DMS114 treated with DMSO at 0.1 percent for 48 hours (cell line): ENCODE measurements at regions not wholly inside any gene's neighbourhood (a gene's known extent, or its start where the extent isn't known, plus 50 kb on each side); places are given as distances from the start of the nearest gene placed in this dataset.

Experiments used
- DNase-seq: peaks from one replicate; lab custom pipeline; 2025; ENCODE audit not compliant: unreplicated experiment; lab: John Stamatoyannopoulos, UW

DNA sequence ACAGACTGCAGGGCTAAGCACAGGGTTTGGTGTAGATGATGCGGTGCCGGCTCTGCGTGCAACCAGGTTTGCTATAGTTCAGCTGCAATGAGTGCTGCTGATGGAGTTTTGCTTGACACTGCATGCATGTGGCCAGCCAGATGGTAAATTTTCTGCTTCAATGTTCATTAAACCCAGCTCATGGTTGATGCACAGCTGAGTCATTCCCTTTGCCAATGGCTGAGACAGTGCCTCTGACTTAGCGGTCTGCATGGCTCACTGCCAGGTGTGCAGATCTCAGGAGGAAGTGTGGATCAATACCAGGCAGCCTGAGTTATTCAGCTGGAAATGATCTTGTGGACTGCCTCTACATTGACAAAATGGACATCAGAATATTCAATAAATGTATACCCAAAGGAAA, 172.7 kb upstream of the ZP4 start:
- DNase-seq = no peak

DNA sequence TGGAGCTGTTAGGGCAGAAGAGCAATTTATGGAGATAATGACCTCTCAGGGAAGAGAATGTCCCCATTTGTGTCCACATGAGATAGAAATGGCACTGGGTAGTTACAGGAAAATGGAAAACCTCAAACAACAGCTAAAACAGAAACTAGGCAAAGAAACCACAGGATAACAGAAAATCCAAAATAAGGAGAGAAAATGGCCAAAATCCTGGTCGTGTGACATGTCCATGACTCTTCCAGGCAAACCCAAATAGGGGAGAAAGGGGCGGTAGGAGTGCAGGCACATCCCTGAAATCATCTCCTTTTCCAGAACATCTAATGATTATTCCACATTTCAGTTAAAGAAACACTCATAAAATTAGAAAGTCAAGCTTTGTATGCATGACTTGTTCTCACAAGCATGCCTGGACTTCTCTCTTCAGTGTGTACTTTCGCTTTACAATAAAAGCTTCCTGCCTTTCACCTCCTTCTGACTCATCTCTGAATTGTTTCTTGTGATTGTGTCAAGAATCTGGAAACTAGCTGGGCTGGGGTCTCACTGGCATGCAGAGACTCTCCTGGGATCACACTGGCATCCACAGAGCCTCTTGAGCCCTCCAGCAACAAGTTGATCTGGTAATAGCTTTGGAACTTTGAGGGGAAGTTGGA, 171.4 kb upstream of the ZP4 start:
- DNase-seq = no peak

- DNase-seq = no peak
Measured at GRCh38 chr1:238060061-238060460, 169.3 kb upstream of the ZP4 start.

- no peak for DNase-seq
Measured at GRCh38 chr1:238052496-238053266, 162.0 kb upstream of the ZP4 start.

DNA sequence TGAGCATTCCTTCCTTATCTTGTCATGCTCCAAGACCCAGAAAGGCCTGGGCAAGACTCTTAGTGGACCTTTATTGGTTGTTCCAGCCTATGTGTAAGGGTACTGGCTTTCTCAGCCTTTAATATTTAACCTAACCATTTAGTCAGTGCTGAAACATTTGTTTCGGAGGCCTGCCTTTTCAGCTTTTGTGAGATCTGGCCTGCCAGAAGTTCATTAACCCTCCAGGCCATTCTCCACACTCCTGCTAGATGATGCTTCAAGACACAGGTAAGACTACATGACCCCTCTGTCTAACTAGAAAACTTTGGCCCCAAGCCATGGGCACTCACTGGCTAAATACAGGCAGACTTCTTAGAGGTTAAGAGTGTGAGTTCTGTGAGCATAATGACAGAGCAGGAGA, 138.4 kb upstream of the ZP4 start:
- DNase-seq = no peak

GRCh38 chr1:238027366-238027765, 136.6 kb upstream of the ZP4 start:
- DNase-seq = no peak

GRCh38 chr1:238023137-238023536, 132.4 kb upstream of the ZP4 start:
- DNase-seq = no peak

DNA sequence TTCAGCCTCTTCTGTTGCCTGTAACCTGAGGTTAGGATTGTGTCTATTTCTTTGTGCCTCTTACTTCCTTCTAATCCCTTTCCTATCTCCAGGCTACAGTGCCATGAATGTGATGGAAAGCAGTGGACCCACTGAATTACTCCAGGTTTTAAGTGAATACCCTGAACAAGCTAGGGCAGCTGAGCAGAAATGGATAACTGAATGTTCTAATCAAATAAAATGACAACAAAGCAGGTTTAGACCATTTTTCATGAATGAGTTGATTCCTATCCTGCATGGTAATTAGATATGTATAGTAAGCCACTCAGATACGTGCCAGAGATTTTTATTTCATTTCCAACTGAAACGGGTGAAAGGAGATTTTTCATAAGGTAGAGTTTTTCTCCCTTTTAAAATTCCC, 127.5 kb upstream of the ZP4 start:
- DNase-seq = no peak

DNA sequence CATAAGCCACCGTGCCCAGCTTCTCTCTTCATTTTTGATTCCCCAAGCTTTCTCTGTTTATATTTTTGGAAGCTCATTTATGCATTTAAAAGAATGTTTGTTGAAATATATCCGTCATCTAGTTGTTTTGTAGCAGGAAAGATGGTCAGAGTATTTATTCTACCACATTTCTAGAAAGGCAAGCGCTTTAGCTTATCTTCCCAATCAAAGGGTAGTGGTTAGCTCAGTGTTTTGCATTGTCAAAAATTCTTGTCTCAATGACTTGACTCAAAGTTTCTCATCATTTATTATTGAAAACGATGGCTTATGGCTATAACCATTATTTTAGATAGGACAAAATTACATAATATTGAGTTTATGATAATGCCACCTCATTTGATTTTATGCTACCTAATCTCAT, 116.1 kb upstream of the ZP4 start:
- DNase-seq = no peak

- no peak for DNase-seq
Measured at GRCh38 chr1:238005116-238005515, 114.4 kb upstream of the ZP4 start.

- DNase-seq = no peak
Measured at GRCh38 chr1:238001818-238002217, 111.1 kb upstream of the ZP4 start.

DNA sequence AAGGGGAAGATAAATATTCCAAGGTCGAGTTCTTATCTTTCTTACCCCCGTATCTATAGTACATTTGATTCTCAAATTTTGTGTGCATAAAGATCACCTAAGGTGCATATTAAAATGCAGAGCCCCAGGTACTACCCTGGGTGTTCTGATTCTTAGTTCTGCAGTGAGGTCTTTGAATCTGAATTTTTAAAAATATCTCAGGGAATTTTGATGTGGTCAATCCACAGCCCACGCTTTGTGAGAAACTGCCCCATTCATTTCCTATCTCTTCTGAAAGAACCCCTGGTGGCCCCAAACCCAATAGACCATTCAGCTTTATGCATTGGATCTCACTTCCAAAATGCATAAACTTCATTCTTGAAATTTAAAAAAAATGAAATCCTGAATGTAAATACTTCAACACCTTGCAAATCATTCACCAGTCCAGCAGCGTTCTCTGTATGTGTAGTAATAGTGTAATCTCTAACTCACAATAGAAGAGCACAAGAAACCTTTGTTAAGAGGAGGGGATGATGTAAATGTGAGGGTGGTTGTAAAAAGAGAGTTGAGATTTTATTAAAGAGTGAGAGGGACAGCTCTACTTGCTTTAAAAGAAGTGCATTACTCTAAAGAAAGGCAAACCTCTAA, 108.8 kb upstream of the ZP4 start:
- DNase-seq = no peak

DNA sequence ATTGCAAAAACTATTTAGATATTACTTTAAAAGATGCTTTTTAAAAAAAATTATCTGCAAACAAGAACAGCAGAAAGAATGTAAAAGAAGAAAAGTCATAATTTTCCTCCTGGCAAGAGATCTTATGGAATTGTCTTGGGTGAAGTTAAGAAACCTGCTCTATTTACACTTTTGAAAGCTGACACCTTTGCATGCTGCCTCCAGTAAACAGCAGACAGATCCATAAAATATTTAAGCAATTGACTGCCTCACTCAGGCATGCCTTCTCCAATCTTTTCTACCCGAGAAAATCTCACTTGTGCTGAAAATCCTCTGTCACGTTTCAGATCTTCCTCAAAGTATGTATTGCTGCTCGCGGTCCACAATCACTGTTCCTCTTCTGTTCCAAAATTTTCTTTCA, 107.9 kb upstream of the ZP4 start:
- no peak for DNase-seq

GRCh38 chr1:237983496-237983895, 92.8 kb upstream of the ZP4 start:
- no peak for DNase-seq

- no peak for DNase-seq
Measured at GRCh38 chr1:237981223-237981622, 90.5 kb upstream of the ZP4 start.

DNA sequence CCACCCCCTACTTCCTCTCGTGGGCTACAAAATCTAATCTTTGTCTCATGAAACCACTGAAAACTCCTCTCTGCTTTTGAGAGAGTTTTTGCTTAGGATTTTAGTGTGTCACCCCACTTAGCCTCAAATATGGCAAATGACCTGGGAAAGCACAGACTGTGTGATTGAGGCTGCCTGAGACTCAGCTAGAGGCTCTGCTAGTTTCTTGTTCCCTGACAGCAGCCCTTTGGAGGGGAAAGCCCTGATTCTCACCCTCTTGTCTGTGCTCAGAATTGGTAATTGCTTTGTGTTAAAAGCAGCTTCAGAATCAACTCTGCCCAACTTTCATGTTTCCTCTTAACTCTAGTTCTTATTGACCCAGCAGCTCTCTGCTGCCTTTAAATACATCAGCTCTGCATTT, 85.6 kb upstream of the ZP4 start:
- DNase-seq = no peak

- no peak for DNase-seq
Measured at GRCh38 chr1:237975903-237976302, 85.2 kb upstream of the ZP4 start.

DNA sequence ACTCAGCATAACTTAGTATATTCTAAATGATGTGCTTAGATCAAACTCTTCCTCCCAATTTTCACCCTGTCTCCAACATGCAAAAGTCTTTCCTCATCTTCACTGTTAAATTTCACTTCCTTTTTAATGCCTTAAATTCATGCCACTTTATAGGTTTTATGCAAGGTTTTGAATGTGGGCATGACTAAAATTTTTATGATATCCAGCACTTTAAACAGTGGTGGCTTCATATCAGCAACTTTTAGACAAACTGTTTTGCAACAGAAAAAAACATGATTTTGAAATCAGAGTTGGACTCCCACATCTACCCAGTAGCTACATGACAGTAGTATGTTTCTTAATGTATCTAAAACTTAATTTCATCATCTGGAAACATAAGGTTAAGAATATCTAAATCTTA, 84.7 kb upstream of the ZP4 start:
- no peak for DNase-seq

DNA sequence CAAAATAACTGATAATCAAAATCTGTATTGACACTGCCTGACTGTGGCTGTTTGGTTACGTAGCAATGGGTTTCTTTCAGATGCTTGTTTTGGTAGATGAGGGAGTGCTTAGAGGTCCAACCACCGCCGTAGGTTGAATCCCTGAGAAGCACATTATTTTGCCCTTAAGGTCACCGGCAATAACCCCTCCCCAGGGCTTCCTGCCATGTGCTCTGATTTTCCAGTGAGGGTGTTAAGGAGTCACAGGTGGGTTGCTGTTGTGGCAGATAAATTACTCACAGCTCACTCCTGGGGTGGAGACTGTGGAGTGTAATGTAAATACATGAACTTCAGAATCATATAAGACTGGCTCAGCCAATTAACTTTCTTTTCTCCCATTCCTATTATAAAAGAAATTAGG, 81.5 kb upstream of the ZP4 start:
- DNase-seq = no peak

GRCh38 chr1:237962985-237963384, 72.3 kb upstream of the ZP4 start:
- no peak for DNase-seq

- no peak for DNase-seq
Measured at GRCh38 chr1:237961754-237962153, 71.0 kb upstream of the ZP4 start.

DNA sequence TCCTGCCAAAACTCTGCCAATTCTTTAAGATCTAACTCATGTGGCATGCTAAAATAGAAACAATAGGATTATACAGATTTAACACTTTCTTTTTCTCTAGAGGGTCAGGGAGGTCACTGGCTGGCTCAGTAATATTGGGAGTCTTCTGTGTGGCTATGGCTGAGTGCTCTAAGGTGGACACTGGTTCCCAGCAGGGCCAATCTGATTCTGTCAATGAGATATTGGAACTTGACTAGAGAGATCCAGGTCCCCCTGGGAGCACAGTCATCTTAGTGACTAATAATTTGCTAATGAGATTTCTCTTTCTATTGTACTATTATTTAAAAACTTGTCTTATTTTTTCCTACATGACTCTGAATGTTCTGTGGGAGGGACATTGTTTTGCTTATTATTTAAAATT, 69.1 kb upstream of the ZP4 start:
- DNase-seq = no peak
